ENCODE measurements at regions not wholly inside any gene's neighbourhood (a gene's known extent, or its start where the extent isn't known, plus 50 kb on each side); places are given as distances from the start of the nearest gene placed in this dataset.

DNA sequence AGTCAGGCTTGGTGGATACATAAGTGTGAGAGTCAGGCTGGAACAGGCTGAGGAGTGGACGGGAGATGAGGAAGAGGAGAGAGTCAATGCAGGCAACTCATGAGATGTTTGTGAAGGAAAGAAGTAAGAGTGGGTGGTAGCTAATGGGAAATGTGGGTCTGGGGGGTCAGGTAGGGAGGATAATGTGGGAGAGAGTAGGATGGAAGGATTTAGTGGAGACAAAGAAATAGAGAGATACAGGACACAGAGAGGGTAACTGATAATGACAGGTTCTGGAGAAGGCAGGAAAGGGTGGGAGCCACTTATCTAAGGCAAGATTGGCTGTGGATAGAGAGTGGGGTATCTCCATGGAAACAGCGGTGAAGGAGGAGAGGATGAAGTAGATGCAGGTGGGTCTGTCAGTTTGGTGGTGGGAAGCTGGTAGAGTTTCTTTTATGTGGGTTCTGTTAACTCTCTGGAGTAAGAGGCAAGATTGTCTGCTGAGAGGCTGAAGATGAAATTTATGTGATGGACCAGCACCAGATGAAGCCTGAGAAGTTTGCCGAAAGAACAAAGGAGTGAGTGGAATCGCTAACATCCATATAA is 190.6 kb upstream of the SPRED2 start:
- TF ChIP-seq, protein P1, sequence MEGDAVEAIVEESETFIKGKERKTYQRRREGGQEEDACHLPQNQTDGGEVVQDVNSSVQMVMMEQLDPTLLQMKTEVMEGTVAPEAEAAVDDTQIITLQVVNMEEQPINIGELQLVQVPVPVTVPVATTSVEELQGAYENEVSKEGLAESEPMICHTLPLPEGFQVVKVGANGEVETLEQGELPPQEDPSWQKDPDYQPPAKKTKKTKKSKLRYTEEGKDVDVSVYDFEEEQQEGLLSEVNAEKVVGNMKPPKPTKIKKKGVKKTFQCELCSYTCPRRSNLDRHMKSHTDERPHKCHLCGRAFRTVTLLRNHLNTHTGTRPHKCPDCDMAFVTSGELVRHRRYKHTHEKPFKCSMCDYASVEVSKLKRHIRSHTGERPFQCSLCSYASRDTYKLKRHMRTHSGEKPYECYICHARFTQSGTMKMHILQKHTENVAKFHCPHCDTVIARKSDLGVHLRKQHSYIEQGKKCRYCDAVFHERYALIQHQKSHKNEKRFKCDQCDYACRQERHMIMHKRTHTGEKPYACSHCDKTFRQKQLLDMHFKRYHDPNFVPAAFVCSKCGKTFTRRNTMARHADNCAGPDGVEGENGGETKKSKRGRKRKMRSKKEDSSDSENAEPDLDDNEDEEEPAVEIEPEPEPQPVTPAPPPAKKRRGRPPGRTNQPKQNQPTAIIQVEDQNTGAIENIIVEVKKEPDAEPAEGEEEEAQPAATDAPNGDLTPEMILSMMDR (IDR thresholded peaks at IDR 0.05; ENCODE audit: borderline replicate concordance, extremely low read depth, low read length, poor library complexity, severe bottlenecking), result no peak
- no peak for TF ChIP-seq EZH2 (IDR thresholded peaks at IDR 0.05; ENCODE audit: borderline replicate concordance, low read depth, low read length, severe bottlenecking)
